Heart right ventricle (tissue), 16 donors: ENCODE measurements at regions not wholly inside any gene's neighbourhood (a gene's known extent, or its start where the extent isn't known, plus 50 kb on each side); places are given as distances from the start of the nearest gene placed in this dataset.

Experiments used
- ATAC-seq, 8 donors: fragments of 200-7000 bp; cut with Tn5 transposase; one replicate each; pipeline ENCODE4 v1.9.1; 2020; ENCODE audit warnings: mild to moderate bottlenecking in 8 of 8, moderate library complexity in 8 of 8, moderate number of reproducible peaks in 1 of 8
- DNase-seq, 2 donors: peaks; one replicate each; pipeline ENCODE4 v3.0.0-alpha.2; 2020
- H3K27ac ChIP-seq, 10 donors: fragments of 200-600 bp; sonication (generic) in 2 of 10; one replicate each; pipeline versions ENCODE4 v1.5.0 to v1.8.0; 2020 to 2022; ENCODE audit warnings: mild to moderate bottlenecking in 3 of 10
- H3K27me3 ChIP-seq, 7 donors: fragments of 200-600 bp; one replicate each; pipeline ENCODE4 v1.8.0; 2021 to 2022; ENCODE audit warnings: mild to moderate bottlenecking in 2 of 7
- H3K36me3 ChIP-seq, 9 donors: fragments of 200-600 bp; sonication (generic) in 1 of 9; one replicate each; pipeline versions ENCODE4 v1.5.0 to v1.8.0; 2020 to 2022; ENCODE audit warnings: mild to moderate bottlenecking in 2 of 9
- H3K4me1 ChIP-seq, 9 donors: fragments of 200-600 bp; sonication (generic) in 1 of 9; one replicate each; pipeline versions ENCODE4 v1.5.0 to v1.8.0; 2020 to 2022; ENCODE audit warnings: mild to moderate bottlenecking in 4 of 9
- H3K4me3 ChIP-seq, 10 donors: fragments of 200-600 bp; sonication (generic) in 2 of 10; one replicate each; pipeline versions ENCODE4 v1.5.0 to v1.8.0; 2020 to 2022; ENCODE audit warnings: mild to moderate bottlenecking in 7 of 10, moderate library complexity in 2 of 10
- H3K9me3 ChIP-seq, 11 donors: fragments of 200-600 bp in 10 of 11; sonication (generic) in 2 of 11; one replicate each; pipeline versions ENCODE4 v1.5.0 to v1.8.0; 2013 to 2022; ENCODE audit warnings: mild to moderate bottlenecking in 2 of 11, control low read depth in 1 of 11, moderate library complexity in 1 of 11
- CTCF ChIP-seq, 9 donors: fragments of 200-600 bp; sonication (generic) in 2 of 9; IDR thresholded peaks; one replicate each; pipeline versions ENCODE4 v1.5.0 to v1.8.0; 2021 to 2022; ENCODE audit warnings: antibody characterized with exemption in 9 of 9, mild to moderate bottlenecking in 5 of 9, moderate library complexity in 1 of 9
- WGBS, 2 donors: extraction: QIAGEN DNeasy Blood & Tissue Kit; methylation state at CpG; one replicate each; pipeline ENCODE4 v1.1.7; 2013; ENCODE audit warnings: inconsistent platforms in 1 of 2; 5-methylcytosine and 5-hydroxymethylcytosine counted together
- intact Hi-C, 10 donors: fragments of 100-400 bp; cut with DNase I; formaldehyde crosslinking; loops; one replicate each; pipeline versions ENCODE4 v1.11.1 to v1.14.2; 2022
- donor health status: Arrhythmogenic right ventricular cardiomyopathy.
- donor health status: ischemic (EF 13 %, LVEDD 7.1; RV severe dilation, severe dysfunction).
- donor health status: healthy with polysubstance abuse.
- donor health status: DM: no; HTN: yes; CAD: no.
- donor health status: DM: no; HTN: no; CAD: no.
- donor health status: ischemic (EF 25% LVEDD 6.9; RV normal size, moderate dysfunction).
- donor health status: ischemic (EF 25% LVEDD 5.7; RV mildly dilated, moderate dysfunction).
- donor health status: healthy.
- donor health status: DM: yes; HTN: yes; CAD: no.
- donor health status: Ischemic cardiomyopathy.
- donor health status: ischemic (EF 35%, LVEDD 5.7; RV mildly dilated, moderate dysfunction).
- donor health status: nonischemic (EF 11% LVEDD 7.7; RV severe dilation, severe dysfunction).
- donor health status: DM: yes; HTN: yes; CAD: no.
- donor health status: PGD.
- donor health status: ischemic (EF 29% LVEDD 5.4; RV normal size, mild dysfunction).
- donor health status: nonischemic (EF 23%, LVEDD 6.1; RV moderate dilation, normal function).

- TF ChIP-seq CTCF (IDR thresholded peaks at IDR 0.05) = no peak
- peaks cover 0 to 12% (median 0%) of the 10 kb centered on the region in 11 donors for H3K9me3 ChIP-seq
- DNase-seq (no peak), ATAC-seq (peak in 2 of 8 donors; percentile 28 to 38)
- intact Hi-C loops = no loop called here
- 37 to 38% methylated on average over 1 of the region's 1 CpG for WGBS, 2 donors
- H3K36me3 ChIP-seq = no peaks in the 10 kb centered on the region
- H3K27ac ChIP-seq = no peak overlapping the region
- peaks cover 0 to 23% (median 0%) of the 10 kb centered on the region in 9 donors for H3K4me1 ChIP-seq
- no peaks in the 10 kb centered on the region for H3K27me3 ChIP-seq
- no peak overlapping the region for H3K4me3 ChIP-seq
These were observed 401.5 kb upstream of the PROK2 start for GRCh38 chr3:72186400-72186855.

GRCh38 chr3:72185549-72186399 is 400.8 kb upstream of the PROK2 start:
- DNase-seq (no peak), ATAC-seq (no peak)
- peaks cover 0 to 5% (median 0%) of the 10 kb centered on the region in 7 donors for H3K27me3 ChIP-seq
- intact Hi-C loops = no loop called here
- H3K27ac ChIP-seq = no peak overlapping the region
- no peak for TF ChIP-seq CTCF (IDR thresholded peaks at IDR 0.05)
- no peak overlapping the region for H3K4me3 ChIP-seq
- H3K4me1 ChIP-seq = peaks cover 0 to 23% (median 0%) of the 10 kb centered on the region in 9 donors
- WGBS, 2 donors = 58 to 63% methylated on average over 9 of the region's 9 CpGs
- H3K9me3 ChIP-seq = peaks cover 0 to 11% (median 0%) of the 10 kb centered on the region in 11 donors
- H3K36me3 ChIP-seq = no peaks in the 10 kb centered on the region

GRCh38 chr3:72183489-72183888 is 398.5 kb upstream of the PROK2 start:
- intact Hi-C loops = no loop called here
- 90 to 97% methylated on average over 5 of the region's 5 CpGs for WGBS, 2 donors
- Histone ChIP-seq H3K4me1 (peaks cover 0 to 23% (median 0%) of the 10 kb centered on the region in 9 donors), H3K4me3 (no peak overlapping the region), H3K27ac (no peak overlapping the region), H3K27me3 (peaks cover 0 to 13% (median 0%) of the 10 kb centered on the region in 7 donors), H3K9me3 (peaks cover 0 to 11% (median 0%) of the 10 kb centered on the region in 11 donors), H3K36me3 (no peaks in the 10 kb centered on the region)
- no peak for DNase-seq
- ATAC-seq = no peak
- TF ChIP-seq CTCF (IDR thresholded peaks at IDR 0.05) = no peak

- Histone ChIP-seq H3K4me1 (peaks cover 0 to 32% (median 8%) of the 10 kb centered on the region in 9 donors), H3K27ac (no peak overlapping the region), H3K4me3 (no peak overlapping the region), H3K27me3 (peaks cover 0 to 15% (median 0%) of the 10 kb centered on the region in 7 donors), H3K9me3 (peaks cover 0 to 11% (median 0%) of the 10 kb centered on the region in 11 donors), H3K36me3 (no peaks in the 10 kb centered on the region)
- ATAC-seq (no peak), DNase-seq (no peak)
- no peak for TF ChIP-seq CTCF (IDR thresholded peaks at IDR 0.05)
- intact Hi-C loops = no loop called here
These were observed 397.3 kb upstream of the PROK2 start for GRCh38 chr3:72182206-72182605.
